ENCODE measurements at regions not wholly inside any gene's neighbourhood (a gene's known extent, or its start where the extent isn't known, plus 50 kb on each side); places are given as distances from the start of the nearest gene placed in this dataset.

DNA sequence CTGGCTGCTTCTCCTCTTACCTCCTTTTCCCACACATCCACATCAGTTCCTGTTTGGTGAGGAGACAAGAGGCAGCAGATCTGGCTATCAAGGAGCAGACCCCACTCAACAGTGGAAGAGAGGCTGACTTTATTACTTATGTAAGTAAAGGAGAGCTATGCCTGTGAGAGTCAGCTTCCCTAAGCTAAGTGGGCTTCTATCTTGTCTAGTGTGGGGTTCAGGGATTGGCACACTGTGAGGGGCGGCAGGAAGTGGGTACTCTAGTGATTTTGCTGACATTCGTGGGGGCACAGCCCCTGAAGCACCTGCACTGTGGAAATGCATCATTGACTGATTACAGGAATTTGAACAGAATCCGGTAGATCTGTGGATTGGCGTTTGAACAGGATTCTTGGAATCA, 163.5 kb upstream of the IRX1 start:
- Histone ChIP-seq H3K4me1 (ENCODE audit: control insufficient read depth in 2 of 2, insufficient read depth in 2 of 2, low read length in 2 of 2) (no peaks in the 10 kb centered on the region), H3K9me3 (ENCODE audit: control extremely low read depth in 1 of 3, control insufficient read depth in 2 of 3, insufficient read depth in 1 of 3, low read length in 2 of 3) (peaks cover 0 to 18% (median 0%) of the 10 kb centered on the region in 3 donors), H3K79me2 (ENCODE audit: control insufficient read depth, insufficient read depth, low read length) (no peaks in the 10 kb centered on the region), H3K27ac (ENCODE audit: low read length in 2 of 2) (no peak overlapping the region), H2AFZ (ENCODE audit: insufficient read depth, low read depth, low read length, poor library complexity, severe bottlenecking) (no peak overlapping the region), H4K20me1 (ENCODE audit: control insufficient read depth, insufficient read depth, low read length, poor library complexity, severe bottlenecking) (no peaks in the 10 kb centered on the region), H3K27me3 (replicated peaks in 1 of 4; ENCODE audit: control extremely low read depth in 1 of 4, control insufficient read depth in 3 of 4, insufficient read depth in 4 of 4, low read length in 3 of 4) (no peaks in the 10 kb centered on the region), H3K4me2 (replicated peaks; ENCODE audit: low read depth, low read length, poor library complexity, severe bottlenecking) (no peak overlapping the region), H3K4me3 (ENCODE audit: control extremely low read depth in 1 of 5, extremely low read depth in 1 of 5, insufficient read depth in 1 of 5, low read depth in 2 of 5, low read length in 4 of 5) (no peak overlapping the region), H3K9ac (ENCODE audit: low read length) (no peak overlapping the region), H3K36me3 (replicated peaks in 1 of 2; ENCODE audit: control extremely low read depth in 1 of 2, control insufficient read depth in 1 of 2, extremely low read depth in 1 of 2, insufficient read depth in 2 of 2, low read length in 1 of 2) (no peaks in the 10 kb centered on the region)
- no peak for DNase-seq
- ChIA-PET POLR2A (no interaction called here), CTCF (no interaction called here)
- WGBS (ENCODE audit: insufficient coverage): 79% methylated on average over 4 of the region's 4 CpGs
- no peak overlapping the region for H3K27ac Mint-ChIP-seq
- intact Hi-C loops (cut with micrococcal nuclease): no loop called here
- H3K9me3 Mint-ChIP-seq (ENCODE audit: insufficient read depth): no peaks in the 10 kb centered on the region
- TF ChIP-seq CTCF (IDR thresholded peaks at IDR 0.05): no peak
- TF ChIP-seq EZH2 (IDR thresholded peaks at IDR 0.05; ENCODE audit: borderline replicate concordance, insufficient read depth, low read depth, low read length, poor library complexity, severe bottlenecking): no peak
- H3K4me3 Mint-ChIP-seq: no peak overlapping the region
- H3K4me1 Mint-ChIP-seq: no peaks in the 10 kb centered on the region
- ATAC-seq (ENCODE audit: low read depth): no peak
- H3K27me3 Mint-ChIP-seq: no peaks in the 10 kb centered on the region

GRCh38 chr5:3430691-3431090, 164.9 kb upstream of the IRX1 start:
- ChIA-PET CTCF (no interaction called here), POLR2A (no interaction called here)
- DNase-seq (no peak), ATAC-seq (ENCODE audit: low read depth) (no peak)
- Mint-ChIP-seq H3K4me3 (no peak overlapping the region), H3K4me1 (no peaks in the 10 kb centered on the region), H3K27me3 (no peaks in the 10 kb centered on the region), H3K27ac (no peak overlapping the region), H3K9me3 (ENCODE audit: insufficient read depth) (peaks cover 3% of the 10 kb centered on the region)
- intact Hi-C loops (cut with micrococcal nuclease): no loop called here
- Histone ChIP-seq H4K20me1 (ENCODE audit: control insufficient read depth, insufficient read depth, low read length, poor library complexity, severe bottlenecking) (no peaks in the 10 kb centered on the region), H3K27ac (ENCODE audit: low read length in 2 of 2) (no peak overlapping the region), H3K27me3 (replicated peaks in 1 of 4; ENCODE audit: control extremely low read depth in 1 of 4, control insufficient read depth in 3 of 4, insufficient read depth in 4 of 4, low read length in 3 of 4) (no peaks in the 10 kb centered on the region), H3K36me3 (replicated peaks in 1 of 2; ENCODE audit: control extremely low read depth in 1 of 2, control insufficient read depth in 1 of 2, extremely low read depth in 1 of 2, insufficient read depth in 2 of 2, low read length in 1 of 2) (no peaks in the 10 kb centered on the region), H3K4me3 (ENCODE audit: control extremely low read depth in 1 of 5, extremely low read depth in 1 of 5, insufficient read depth in 1 of 5, low read depth in 2 of 5, low read length in 4 of 5) (no peak overlapping the region), H3K79me2 (ENCODE audit: control insufficient read depth, insufficient read depth, low read length) (no peaks in the 10 kb centered on the region), H3K4me2 (replicated peaks; ENCODE audit: low read depth, low read length, poor library complexity, severe bottlenecking) (no peak overlapping the region), H2AFZ (ENCODE audit: insufficient read depth, low read depth, low read length, poor library complexity, severe bottlenecking) (no peak overlapping the region), H3K4me1 (ENCODE audit: control insufficient read depth in 2 of 2, insufficient read depth in 2 of 2, low read length in 2 of 2) (no peaks in the 10 kb centered on the region), H3K9ac (ENCODE audit: low read length) (no peak overlapping the region), H3K9me3 (ENCODE audit: control extremely low read depth in 1 of 3, control insufficient read depth in 2 of 3, insufficient read depth in 1 of 3, low read length in 2 of 3) (peaks cover 0 to 22% (median 0%) of the 10 kb centered on the region in 3 donors)
- WGBS (ENCODE audit: insufficient coverage): 64% methylated on average over 4 of the region's 5 CpGs
- TF ChIP-seq EZH2 (IDR thresholded peaks at IDR 0.05; ENCODE audit: borderline replicate concordance, insufficient read depth, low read depth, low read length, poor library complexity, severe bottlenecking) (no peak), CTCF (IDR thresholded peaks at IDR 0.05) (no peak)
